Caco-2 (cell line): ENCODE measurements at regions not wholly inside any gene's neighbourhood (a gene's known extent, or its start where the extent isn't known, plus 50 kb on each side); places are given as distances from the start of the nearest gene placed in this dataset.

Experiments
- BruUV-seq: library from RNA; stranded (reverse); fragments of 400-500 nt; replicated peaks from 2 replicates; lab custom pipeline; 2021; lab: Mats Ljungman, UMichigan
- CTCF ChIA-PET: fragments of 300-600 bp; sonication (Branson Sonifier 250); formaldehyde crosslinking; loops from one replicate; lab custom pipeline; 2022; ENCODE audit warnings: antibody characterized with exemption; lab: Charles Lee
- POLR2A ChIA-PET: fragments of 300-600 bp; sonication (Branson Sonifier 250); formaldehyde crosslinking; loops from one replicate; lab custom pipeline; 2022; ENCODE audit warnings: antibody characterized with exemption; lab: Charles Lee
- DNase-seq, 2 experiments: peaks; one replicate each; pipeline versions ENCODE4 v3.0.0 to v3.0.0-alpha.2; 2020 to 2022
- H3K27me3 ChIP-seq: replicated peaks from 2 replicates; pipeline ENCODE4 v1.6.0; 2011; ENCODE audit warnings: low read length; ENCODE audit not compliant: control insufficient read depth, insufficient read depth
- H3K36me3 ChIP-seq: 2 replicates; pipeline ENCODE4 v1.5.1; 2011; ENCODE audit warnings: low read length; ENCODE audit not compliant: control insufficient read depth, insufficient read depth
- H3K4me1 ChIP-seq: fragments of 250-450 bp; sonication (Bioruptor Pico); 2 replicates; pipeline ENCODE4 v1.5.1; 2020; ENCODE audit warnings: mild to moderate bottlenecking
- H3K4me3 ChIP-seq: 2 replicates; pipeline ENCODE4 v1.5.1; 2011; ENCODE audit warnings: low read depth, mild to moderate bottlenecking, control low read depth, low read length
- H3K9me3 ChIP-seq: fragments of 250-450 bp; sonication (Bioruptor Pico); 2 replicates; pipeline ENCODE4 v1.5.1; 2020; ENCODE audit warnings: mild to moderate bottlenecking, moderate library complexity
- H3K27ac Mint-ChIP-seq: one replicate; pipeline ENCODE4 v1.8.0; 2022; ENCODE audit warnings: mixed read lengths; ENCODE audit not compliant: unreplicated experiment
- H3K27me3 Mint-ChIP-seq: one replicate; pipeline ENCODE4 v1.8.0; 2022; ENCODE audit warnings: mixed read lengths; ENCODE audit not compliant: insufficient read depth, unreplicated experiment
- H3K36me3 Mint-ChIP-seq: one replicate; pipeline ENCODE4 v1.8.0; 2022; ENCODE audit warnings: mild to moderate bottlenecking, mixed read lengths; ENCODE audit not compliant: insufficient read depth, unreplicated experiment
- H3K4me1 Mint-ChIP-seq: one replicate; pipeline ENCODE4 v1.8.0; 2022; ENCODE audit warnings: low read depth, mixed read lengths; ENCODE audit not compliant: unreplicated experiment
- H3K4me3 Mint-ChIP-seq: one replicate; pipeline ENCODE4 v1.8.0; 2022; ENCODE audit warnings: mild to moderate bottlenecking, moderate library complexity, mixed read lengths; ENCODE audit not compliant: unreplicated experiment
- H3K9me3 Mint-ChIP-seq: one replicate; pipeline ENCODE4 v1.8.0; 2022; ENCODE audit warnings: mixed read lengths; ENCODE audit not compliant: unreplicated experiment
- CTCF ChIP-seq, 2 experiments: fragments of 200-600 bp in 1 of 2; IDR thresholded peaks; 1 replicate in 1 of 2; 2 replicates in 1 of 2; pipeline versions ENCODE4 v1.5.1 to v1.8.0; 2011 to 2022; ENCODE audit warnings: antibody characterized with exemption in 1 of 2, control low read depth in 1 of 2, inconsistent platforms in 1 of 2, low read depth in 1 of 2, low read length in 1 of 2, mild to moderate bottlenecking in 1 of 2, moderate library complexity in 1 of 2; ENCODE audit not compliant: insufficient read depth in 1 of 2, severe bottlenecking in 1 of 2, unreplicated experiment in 1 of 2
- intact Hi-C: fragments of 100-400 bp; cut with micrococcal nuclease; formaldehyde crosslinking; loops from one replicate; pipeline ENCODE4 v1.10.0; 2022; ENCODE audit not compliant: unreplicated experiment

- Histone ChIP-seq H3K4me1 (no peaks in the 10 kb centered on the region), H3K36me3 (no peaks in the 10 kb centered on the region), H3K4me3 (no peak overlapping the region), H3K27me3 (no peaks in the 10 kb centered on the region), H3K9me3 (no peaks in the 10 kb centered on the region)
- Mint-ChIP-seq H3K4me1 (no peaks in the 10 kb centered on the region), H3K4me3 (no peak overlapping the region), H3K27ac (no peak overlapping the region), H3K36me3 (no peaks in the 10 kb centered on the region), H3K9me3 (no peaks in the 10 kb centered on the region), H3K27me3 (peaks cover 13% of the 10 kb centered on the region)
- no peak for DNase-seq
- no peak for TF ChIP-seq CTCF (IDR thresholded peaks at IDR 0.05; ENCODE audit: insufficient read depth in 1 of 2, low read depth in 1 of 2, low read length in 1 of 2, severe bottlenecking in 1 of 2, unreplicated experiment in 1 of 2)
- intact Hi-C loops: no loop called here
- no TSS peak for BruUV-seq
- POLR2A ChIA-PET: no interaction called here
- CTCF ChIA-PET: no interaction called here
Measured at GRCh38 chr2:888211-888801, 62.3 kb upstream of the SNTG2 start.

GRCh38 chr2:887639-888038 lies 63.0 kb upstream of the SNTG2 start:
- no peaks in the 10 kb centered on the region for H3K9me3 Mint-ChIP-seq
- no peak for TF ChIP-seq CTCF (IDR thresholded peaks at IDR 0.05; ENCODE audit: insufficient read depth in 1 of 2, low read depth in 1 of 2, low read length in 1 of 2, severe bottlenecking in 1 of 2, unreplicated experiment in 1 of 2)
- intact Hi-C loops: no loop called here
- no peaks in the 10 kb centered on the region for H3K9me3 ChIP-seq
- H3K36me3 Mint-ChIP-seq: no peaks in the 10 kb centered on the region
- POLR2A ChIA-PET: no interaction called here
- no peak for DNase-seq
- no peaks in the 10 kb centered on the region for H3K27me3 ChIP-seq
- H3K4me1 ChIP-seq: no peaks in the 10 kb centered on the region
- H3K27ac Mint-ChIP-seq: no peak overlapping the region
- no TSS peak for BruUV-seq
- H3K4me3 ChIP-seq: no peak overlapping the region
- H3K36me3 ChIP-seq: no peaks in the 10 kb centered on the region
- H3K27me3 Mint-ChIP-seq: peaks cover 16% of the 10 kb centered on the region
- no peak overlapping the region for H3K4me3 Mint-ChIP-seq
- no peaks in the 10 kb centered on the region for H3K4me1 Mint-ChIP-seq
- CTCF ChIA-PET: no interaction called here

GRCh38 chr2:886072-887022 lies 64.3 kb upstream of the SNTG2 start:
- Histone ChIP-seq H3K36me3 (no peaks in the 10 kb centered on the region), H3K27me3 (no peaks in the 10 kb centered on the region), H3K4me3 (no peak overlapping the region), H3K4me1 (no peaks in the 10 kb centered on the region), H3K9me3 (no peaks in the 10 kb centered on the region)
- ChIA-PET POLR2A (no interaction called here), CTCF (no interaction called here)
- Mint-ChIP-seq H3K27me3 (peaks cover 17% of the 10 kb centered on the region), H3K4me1 (no peaks in the 10 kb centered on the region), H3K36me3 (no peaks in the 10 kb centered on the region), H3K9me3 (no peaks in the 10 kb centered on the region), H3K27ac (no peak overlapping the region), H3K4me3 (no peak overlapping the region)
- no peak for TF ChIP-seq CTCF (IDR thresholded peaks at IDR 0.05; ENCODE audit: insufficient read depth in 1 of 2, low read depth in 1 of 2, low read length in 1 of 2, severe bottlenecking in 1 of 2, unreplicated experiment in 1 of 2)
- DNase-seq: no peak
- BruUV-seq: no TSS peak
- intact Hi-C loops: no loop called here
